ENCODE measurements at regions not wholly inside any gene's neighbourhood (a gene's known extent, or its start where the extent isn't known, plus 50 kb on each side); places are given as distances from the start of the nearest gene placed in this dataset.

GRCh38 chr1:50268049-50268448, 155.2 kb downstream of the DMRTA2 start:
- TF ChIP-seq CTCF (IDR thresholded peaks at IDR 0.05) (no peak), POLR2A (IDR thresholded peaks at IDR 0.05) (no peak)
